Loucy (cell line): ENCODE measurements at regions not wholly inside any gene's neighbourhood (a gene's known extent, or its start where the extent isn't known, plus 50 kb on each side); places are given as distances from the start of the nearest gene placed in this dataset.

Experiments
- EZH2phosphoT487 ChIP-seq: fragments of 200-600 bp; IDR thresholded peaks from 2 replicates; pipeline ENCODE4 v1.6.1; 2018; ENCODE audit warnings: antibody characterized with exemption, mild to moderate bottlenecking, moderate library complexity, borderline replicate concordance
- TF ChIP-seq, protein P1 (sequence below): fragments of 200-600 bp; sonication (generic); conservative IDR thresholded peaks from 2 replicates; pipeline ENCODE4 v1.5.1; 2014; ENCODE audit warnings: mild to moderate bottlenecking, antibody characterized with exemption, low read length

DNA sequence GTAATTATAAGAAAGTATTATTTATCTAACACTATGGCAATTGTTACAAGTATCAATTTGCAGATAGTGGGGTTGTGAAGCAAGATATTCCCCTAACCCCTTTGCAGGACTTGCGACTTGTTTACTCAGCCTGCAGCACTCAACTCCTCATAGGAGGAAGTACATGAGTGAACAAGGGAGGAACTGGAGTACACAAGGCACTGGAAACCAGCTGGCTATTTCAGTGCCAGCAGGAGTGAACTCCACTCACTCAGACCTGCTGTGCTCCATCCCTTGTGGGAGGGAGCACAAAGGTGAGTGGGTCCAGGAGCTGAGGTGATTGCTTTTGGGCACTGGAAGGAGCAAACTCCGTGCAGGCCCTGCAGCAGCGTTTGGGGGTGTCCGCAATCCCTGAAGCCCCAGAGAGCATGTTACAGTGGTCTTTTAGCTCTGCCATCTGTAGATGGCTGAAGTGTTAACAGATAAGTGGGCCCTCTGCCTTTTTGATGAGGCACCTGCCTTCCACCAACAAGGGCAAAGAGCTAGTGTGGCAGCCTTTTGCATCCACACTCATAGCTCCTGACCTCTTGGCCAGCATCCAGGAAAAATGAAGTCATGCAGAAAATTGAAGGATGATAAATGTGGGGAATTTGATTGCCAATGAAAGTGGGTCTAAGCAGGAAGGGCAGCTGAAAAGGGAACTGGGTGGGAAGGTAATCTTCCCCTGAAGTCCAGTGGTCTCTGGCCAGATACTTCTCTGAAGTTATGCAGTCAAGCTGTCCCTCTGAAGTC is 802.2 kb upstream of the MIR17HG start:
- TF ChIP-seq, protein P1, sequence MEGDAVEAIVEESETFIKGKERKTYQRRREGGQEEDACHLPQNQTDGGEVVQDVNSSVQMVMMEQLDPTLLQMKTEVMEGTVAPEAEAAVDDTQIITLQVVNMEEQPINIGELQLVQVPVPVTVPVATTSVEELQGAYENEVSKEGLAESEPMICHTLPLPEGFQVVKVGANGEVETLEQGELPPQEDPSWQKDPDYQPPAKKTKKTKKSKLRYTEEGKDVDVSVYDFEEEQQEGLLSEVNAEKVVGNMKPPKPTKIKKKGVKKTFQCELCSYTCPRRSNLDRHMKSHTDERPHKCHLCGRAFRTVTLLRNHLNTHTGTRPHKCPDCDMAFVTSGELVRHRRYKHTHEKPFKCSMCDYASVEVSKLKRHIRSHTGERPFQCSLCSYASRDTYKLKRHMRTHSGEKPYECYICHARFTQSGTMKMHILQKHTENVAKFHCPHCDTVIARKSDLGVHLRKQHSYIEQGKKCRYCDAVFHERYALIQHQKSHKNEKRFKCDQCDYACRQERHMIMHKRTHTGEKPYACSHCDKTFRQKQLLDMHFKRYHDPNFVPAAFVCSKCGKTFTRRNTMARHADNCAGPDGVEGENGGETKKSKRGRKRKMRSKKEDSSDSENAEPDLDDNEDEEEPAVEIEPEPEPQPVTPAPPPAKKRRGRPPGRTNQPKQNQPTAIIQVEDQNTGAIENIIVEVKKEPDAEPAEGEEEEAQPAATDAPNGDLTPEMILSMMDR = no peak
- no peak for TF ChIP-seq EZH2phosphoT487
